Left ventricle myocardium inferior (tissue), 1 donor: ENCODE measurements at regions not wholly inside any gene's neighbourhood (a gene's known extent, or its start where the extent isn't known, plus 50 kb on each side); places are given as distances from the start of the nearest gene placed in this dataset.

Experiments
- DNase-seq: peaks from one replicate; pipeline ENCODE4 v3.0.0-alpha.2; 2020
- H3K27ac ChIP-seq: fragments of 200-600 bp; replicated peaks from 2 replicates; pipeline ENCODE4 v1.8.0; 2021
- H3K27me3 ChIP-seq: fragments of 200-600 bp; 2 replicates; pipeline ENCODE4 v1.8.0; 2021; ENCODE audit warnings: low read depth
- H3K36me3 ChIP-seq: fragments of 200-600 bp; 2 replicates; pipeline ENCODE4 v1.8.0; 2021
- H3K4me1 ChIP-seq: fragments of 200-600 bp; 2 replicates; pipeline ENCODE4 v1.8.0; 2021
- H3K4me3 ChIP-seq: fragments of 200-600 bp; 2 replicates; pipeline ENCODE4 v1.8.0; 2021; ENCODE audit warnings: mild to moderate bottlenecking, moderate library complexity
- H3K9me3 ChIP-seq: fragments of 200-600 bp; replicated peaks from 2 replicates; pipeline ENCODE4 v1.8.0; 2021
- CTCF ChIP-seq: fragments of 200-600 bp; IDR thresholded peaks from 2 replicates; pipeline ENCODE4 v1.8.0; 2021; ENCODE audit warnings: antibody characterized with exemption, mild to moderate bottlenecking, borderline replicate concordance
- intact Hi-C: fragments of 100-400 bp; cut with micrococcal nuclease; formaldehyde crosslinking; loops from one replicate; pipeline ENCODE4 v1.11.0; 2022
- donor health status: DM: no; HTN: yes; CAD: no; lungs with severe emphysema.

DNA sequence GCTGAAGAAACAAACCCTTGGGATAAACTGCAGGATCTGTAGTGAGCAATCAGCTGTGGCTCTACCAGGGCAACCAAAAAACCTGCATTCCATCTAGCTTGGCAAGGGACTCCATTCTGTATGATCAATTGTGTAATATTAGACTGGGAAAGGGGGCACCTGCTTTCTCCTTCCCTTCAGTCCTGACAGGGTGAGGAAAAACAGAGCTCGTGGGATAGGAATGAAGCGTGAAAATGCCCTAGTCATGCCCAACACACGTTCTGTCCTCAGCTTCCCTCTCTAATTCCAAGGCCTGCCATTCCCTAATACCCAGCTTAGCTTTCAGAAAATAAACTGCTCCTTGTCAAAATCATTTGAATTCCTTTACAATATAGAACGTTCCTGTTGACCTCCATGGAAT, 442.3 kb downstream of the PLPP3 start:
- H3K27me3 ChIP-seq: no peaks in the 10 kb centered on the region
- no peak overlapping the region for H3K4me3 ChIP-seq
- no peaks in the 10 kb centered on the region for H3K36me3 ChIP-seq
- TF ChIP-seq CTCF: no peak
- intact Hi-C loops: no loop called here
- H3K4me1 ChIP-seq: peaks cover 19% of the 10 kb centered on the region
- H3K27ac ChIP-seq: no peak overlapping the region
- no peaks in the 10 kb centered on the region for H3K9me3 ChIP-seq
- DNase-seq: no peak

- no peak overlapping the region for H3K4me3 ChIP-seq
- no peak for DNase-seq
- H3K27ac ChIP-seq: no peak overlapping the region
- TF ChIP-seq CTCF: no peak
- H3K4me1 ChIP-seq: peaks cover 26% of the 10 kb centered on the region
- no peaks in the 10 kb centered on the region for H3K36me3 ChIP-seq
- intact Hi-C loops: no loop called here
- no peaks in the 10 kb centered on the region for H3K27me3 ChIP-seq
- H3K9me3 ChIP-seq: no peaks in the 10 kb centered on the region
Observed at GRCh38 chr1:56135864-56136147, 443.6 kb downstream of the PLPP3 start.

DNA sequence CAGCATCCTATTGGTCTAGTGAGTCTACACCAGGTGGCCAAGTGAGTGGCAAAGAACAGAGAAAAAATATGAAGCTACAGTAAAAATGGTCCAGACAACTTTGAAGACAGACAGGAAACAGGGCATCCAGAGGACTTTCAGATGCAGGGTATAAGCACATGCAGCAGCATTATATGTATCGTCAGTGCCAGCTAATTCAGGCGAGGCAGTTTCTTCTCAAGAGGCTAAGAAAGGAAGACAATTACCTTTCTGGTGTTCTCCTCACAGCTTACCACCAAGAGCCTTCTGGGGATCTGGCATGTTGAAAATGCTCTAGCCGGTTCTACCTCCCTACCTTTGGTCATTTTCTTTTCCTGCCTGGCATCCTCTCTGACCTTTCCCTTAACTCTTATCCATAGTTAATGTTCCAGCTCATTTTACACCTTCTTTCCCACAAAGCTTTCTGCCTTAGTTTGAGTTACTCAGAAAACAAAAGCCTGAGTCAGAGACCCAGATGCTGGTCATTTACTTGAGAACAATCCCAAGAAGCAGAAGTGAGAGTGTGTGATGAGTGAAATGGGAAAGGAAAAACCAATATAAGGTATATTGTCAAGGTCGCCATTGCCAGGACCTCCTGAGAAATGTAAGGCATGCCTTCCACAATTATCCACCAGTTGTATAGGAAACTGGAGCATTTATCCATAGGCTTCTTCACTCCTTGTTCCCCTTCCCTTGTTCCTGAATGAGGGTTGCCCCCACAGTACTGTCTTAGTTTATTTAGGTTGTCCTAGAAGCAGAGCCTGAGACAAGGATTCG, 444.1 kb downstream of the PLPP3 start:
- H3K27me3 ChIP-seq: no peaks in the 10 kb centered on the region
- no peak overlapping the region for H3K4me3 ChIP-seq
- TF ChIP-seq CTCF: no peak
- intact Hi-C loops: no loop called here
- no peak for DNase-seq
- no peak overlapping the region for H3K27ac ChIP-seq
- H3K4me1 ChIP-seq: peaks cover 26% of the 10 kb centered on the region
- H3K36me3 ChIP-seq: no peaks in the 10 kb centered on the region
- H3K9me3 ChIP-seq: no peaks in the 10 kb centered on the region

DNA sequence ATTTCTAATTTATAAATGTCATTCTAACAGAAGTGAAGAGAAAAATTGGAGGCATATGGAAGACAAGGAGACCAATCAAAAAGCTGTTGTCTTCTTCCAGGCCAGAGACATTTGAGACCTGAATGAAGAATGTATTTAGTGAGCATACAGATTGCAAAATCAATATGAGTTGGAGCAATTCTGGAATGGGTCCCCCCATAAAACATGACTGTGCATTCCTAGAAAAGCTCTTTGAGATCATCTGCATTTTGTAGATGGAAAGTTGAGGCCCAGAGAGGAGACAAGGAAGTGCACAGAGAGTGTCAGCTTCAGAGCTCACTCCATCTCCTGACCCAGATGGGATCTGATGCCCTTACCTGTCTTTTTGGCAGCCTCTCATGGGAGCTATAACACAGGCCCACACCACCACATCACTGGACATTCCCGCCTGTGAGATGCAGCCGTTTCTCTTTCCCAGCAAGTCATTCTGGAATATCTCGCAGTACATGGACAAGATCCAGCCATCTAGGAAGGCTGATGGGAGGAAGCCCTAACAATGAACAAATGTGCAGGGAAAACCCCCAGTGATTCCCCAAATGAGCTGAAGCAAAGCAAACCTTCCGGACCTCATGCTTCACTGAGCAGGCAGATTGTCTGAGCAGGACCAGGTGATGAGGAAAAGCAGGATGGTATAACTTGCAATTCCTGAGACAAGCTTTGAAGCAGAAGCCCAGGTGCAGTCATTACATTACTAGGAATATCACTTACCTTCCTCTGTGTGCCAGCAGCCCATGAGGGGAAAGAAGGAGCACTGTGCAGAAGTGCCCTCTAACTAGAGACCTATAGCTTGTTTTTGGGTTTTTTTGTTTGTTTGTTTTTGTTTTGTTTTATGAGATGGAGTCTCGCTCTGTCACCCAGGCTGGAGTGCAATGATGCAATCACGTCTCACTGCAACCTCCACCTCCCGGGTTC, 445.6 kb downstream of the PLPP3 start:
- Histone ChIP-seq H3K4me1 (peaks cover 26% of the 10 kb centered on the region), H3K27ac (peak overlapping the region; percentile 56), H3K36me3 (no peaks in the 10 kb centered on the region), H3K9me3 (no peaks in the 10 kb centered on the region), H3K27me3 (no peaks in the 10 kb centered on the region), H3K4me3 (no peak overlapping the region)
- intact Hi-C loops: no loop called here
- no peak for TF ChIP-seq CTCF
- DNase-seq: no peak

DNA sequence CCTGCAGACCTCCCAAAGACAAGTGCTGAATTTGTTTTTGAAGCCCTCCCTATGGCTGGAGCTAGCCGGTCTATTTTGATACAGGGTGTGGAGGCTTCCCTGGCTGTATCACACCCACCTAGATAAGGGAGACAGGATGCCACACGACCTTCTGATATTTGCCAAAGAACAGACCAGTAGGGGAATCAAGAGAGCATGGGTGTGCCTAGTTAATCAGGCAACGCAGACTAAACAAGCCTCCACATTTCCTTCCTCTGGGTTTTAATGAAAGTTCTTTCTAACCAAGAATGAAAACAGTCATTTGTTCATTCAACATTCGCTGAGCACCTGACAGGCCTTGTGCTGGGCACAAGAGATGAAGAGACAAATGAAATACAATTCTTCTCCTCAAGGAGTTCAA, 446.8 kb downstream of the PLPP3 start:
- H3K36me3 ChIP-seq: no peaks in the 10 kb centered on the region
- H3K4me1 ChIP-seq: peaks cover 26% of the 10 kb centered on the region
- DNase-seq: no peak
- H3K27me3 ChIP-seq: no peaks in the 10 kb centered on the region
- no peaks in the 10 kb centered on the region for H3K9me3 ChIP-seq
- intact Hi-C loops: no loop called here
- H3K4me3 ChIP-seq: no peak overlapping the region
- no peak for TF ChIP-seq CTCF
- H3K27ac ChIP-seq: peak overlapping the region; percentile 56
